ENCODE measurements at regions not wholly inside any gene's neighbourhood (a gene's known extent, or its start where the extent isn't known, plus 50 kb on each side); places are given as distances from the start of the nearest gene placed in this dataset.

GRCh38 chr2:180927030-180927686 is 53.2 kb upstream of the UBE2E3 start:
- H3K9me3 Mint-ChIP-seq (ENCODE audit: unreplicated experiment), result no peaks in the 10 kb centered on the region
- no peak for TF ChIP-seq CTCF (IDR thresholded peaks at IDR 0.05; ENCODE audit: unreplicated experiment)
- no peaks in the 10 kb centered on the region for H3K4me1 Mint-ChIP-seq (ENCODE audit: insufficient read depth, unreplicated experiment)
- POLR2A ChIA-PET, result no interaction called here
- H3K4me3 Mint-ChIP-seq (ENCODE audit: unreplicated experiment), result no peak overlapping the region
- BruUV-seq (replicated peaks), result no TSS peak
- CTCF ChIA-PET, result no interaction called here
- no peaks in the 10 kb centered on the region for H3K27me3 Mint-ChIP-seq (ENCODE audit: insufficient read depth, unreplicated experiment)
- no peaks in the 10 kb centered on the region for H3K36me3 Mint-ChIP-seq (ENCODE audit: insufficient read depth, unreplicated experiment)
- intact Hi-C loops (cut with micrococcal nuclease), result no loop called here
- DNase-seq (ENCODE audit: unreplicated experiment), result no peak
- no peak overlapping the region for H3K27ac Mint-ChIP-seq (ENCODE audit: low read depth, unreplicated experiment)

- Mint-ChIP-seq H3K4me3 (ENCODE audit: unreplicated experiment) (no peak overlapping the region), H3K4me1 (ENCODE audit: insufficient read depth, unreplicated experiment) (no peaks in the 10 kb centered on the region), H3K27me3 (ENCODE audit: insufficient read depth, unreplicated experiment) (no peaks in the 10 kb centered on the region), H3K27ac (ENCODE audit: low read depth, unreplicated experiment) (no peak overlapping the region), H3K9me3 (ENCODE audit: unreplicated experiment) (no peaks in the 10 kb centered on the region), H3K36me3 (ENCODE audit: insufficient read depth, unreplicated experiment) (no peaks in the 10 kb centered on the region)
- intact Hi-C loops (cut with micrococcal nuclease), result no loop called here
- ChIA-PET POLR2A (no interaction called here), CTCF (no interaction called here)
- BruUV-seq (replicated peaks), result no TSS peak
- no peak for DNase-seq (ENCODE audit: unreplicated experiment)
- TF ChIP-seq CTCF (IDR thresholded peaks at IDR 0.05; ENCODE audit: unreplicated experiment), result no peak
Observed at GRCh38 chr2:180925700-180926099, 54.7 kb upstream of the UBE2E3 start.

- no peak for DNase-seq (ENCODE audit: unreplicated experiment)
- BruUV-seq (replicated peaks), result no TSS peak
- intact Hi-C loops (cut with micrococcal nuclease), result no loop called here
- Mint-ChIP-seq H3K27ac (ENCODE audit: low read depth, unreplicated experiment) (no peak overlapping the region), H3K9me3 (ENCODE audit: unreplicated experiment) (no peaks in the 10 kb centered on the region), H3K4me1 (ENCODE audit: insufficient read depth, unreplicated experiment) (no peaks in the 10 kb centered on the region), H3K27me3 (ENCODE audit: insufficient read depth, unreplicated experiment) (no peaks in the 10 kb centered on the region), H3K4me3 (ENCODE audit: unreplicated experiment) (no peak overlapping the region), H3K36me3 (ENCODE audit: insufficient read depth, unreplicated experiment) (no peaks in the 10 kb centered on the region)
- POLR2A ChIA-PET, result interaction anchor here (1.5 kb wide), 1 partner anchor 9 kb away, joined by 5 read pairs; no protein-coding TSS in a partner anchor
- CTCF ChIA-PET, result interaction anchor here (0.7 kb wide), 1 partner anchor 490 kb away, joined by 3 read pairs; no protein-coding TSS in a partner anchor
- no peak for TF ChIP-seq CTCF (IDR thresholded peaks at IDR 0.05; ENCODE audit: unreplicated experiment)
Observed at GRCh38 chr2:180924063-180924462, 56.3 kb upstream of the UBE2E3 start.

- Mint-ChIP-seq H3K27ac (ENCODE audit: low read depth, unreplicated experiment) (no peak overlapping the region), H3K4me3 (ENCODE audit: unreplicated experiment) (no peak overlapping the region), H3K36me3 (ENCODE audit: insufficient read depth, unreplicated experiment) (peaks cover 5% of the 10 kb centered on the region), H3K27me3 (ENCODE audit: insufficient read depth, unreplicated experiment) (no peaks in the 10 kb centered on the region), H3K4me1 (ENCODE audit: insufficient read depth, unreplicated experiment) (no peaks in the 10 kb centered on the region), H3K9me3 (ENCODE audit: unreplicated experiment) (no peaks in the 10 kb centered on the region)
- no peak for DNase-seq (ENCODE audit: unreplicated experiment)
- intact Hi-C loops (cut with micrococcal nuclease), result no loop called here
- no TSS peak for BruUV-seq (replicated peaks)
- ChIA-PET POLR2A (no interaction called here), CTCF (no interaction called here)
- no peak for TF ChIP-seq CTCF (IDR thresholded peaks at IDR 0.05; ENCODE audit: unreplicated experiment)
Observed at GRCh38 chr2:180910831-180911665, 69.4 kb upstream of the UBE2E3 start.
